Neuronal stem cell (in vitro differentiated cells): ENCODE measurements at regions not wholly inside any gene's neighbourhood (a gene's known extent, or its start where the extent isn't known, plus 50 kb on each side); places are given as distances from the start of the nearest gene placed in this dataset.

Experiments used
- DNase-seq: peaks from one replicate; pipeline ENCODE4 v3.0.0-alpha.2; 2013; ENCODE audit warnings: low spot score
- H2AFZ ChIP-seq: one replicate; pipeline ENCODE4 v1.6.1; 2013; ENCODE audit warnings: mild to moderate bottlenecking, low read length, inconsistent platforms
- H2AK5ac ChIP-seq: 2 replicates; pipeline ENCODE4 v1.6.1; 2013; ENCODE audit warnings: low read depth, mild to moderate bottlenecking, inconsistent platforms, low read length, moderate library complexity, mixed read lengths
- H2BK120ac ChIP-seq: 2 replicates; pipeline ENCODE4 v1.6.1; 2013; ENCODE audit warnings: low read depth, mild to moderate bottlenecking, inconsistent platforms, low read length, moderate library complexity, mixed read lengths
- H2BK12ac ChIP-seq: one replicate; pipeline ENCODE4 v1.6.1; 2013; ENCODE audit warnings: low read length, inconsistent platforms
- H2BK15ac ChIP-seq: 2 replicates; pipeline ENCODE4 v1.6.1; 2013; ENCODE audit warnings: mild to moderate bottlenecking, low read length, inconsistent platforms, mixed read lengths
- H2BK5ac ChIP-seq: one replicate; pipeline ENCODE4 v1.6.1; 2013; ENCODE audit warnings: inconsistent platforms, mild to moderate bottlenecking, low read length, moderate library complexity
- H3K14ac ChIP-seq: one replicate; pipeline ENCODE4 v1.6.1; 2013; ENCODE audit warnings: low read length, inconsistent platforms
- H3K18ac ChIP-seq: 2 replicates; pipeline ENCODE4 v1.6.1; 2013; ENCODE audit warnings: low read length, inconsistent platforms
- H3K23ac ChIP-seq: 2 replicates; pipeline ENCODE4 v1.6.1; 2013; ENCODE audit warnings: low read depth, mild to moderate bottlenecking, mixed read lengths, low read length, inconsistent platforms; ENCODE audit not compliant: poor library complexity
- H3K27ac ChIP-seq: replicated peaks from 3 replicates; pipeline ENCODE4 v1.5.1; 2013; ENCODE audit warnings: low read length, inconsistent platforms
- H3K27me3 ChIP-seq, 3 experiments: 2 replicates each; pipeline ENCODE4 v1.6.1; 2013; ENCODE audit warnings: low read length in 3 of 3, mild to moderate bottlenecking in 2 of 3, inconsistent platforms in 1 of 3, low read depth in 1 of 3, mixed read lengths in 1 of 3, moderate library complexity in 1 of 3; ENCODE audit not compliant: control insufficient read depth in 3 of 3, insufficient read depth in 3 of 3
- H3K36me3 ChIP-seq, 2 donors: replicated peaks in 1 of 2; 2 replicates each; pipeline ENCODE4 v1.6.1; 2013; ENCODE audit warnings: low read length in 2 of 2; ENCODE audit not compliant: control insufficient read depth in 2 of 2, insufficient read depth in 2 of 2
- H3K4ac ChIP-seq: 2 replicates; pipeline ENCODE4 v1.6.1; 2013; ENCODE audit warnings: inconsistent platforms, mild to moderate bottlenecking, low read length, moderate library complexity
- H3K4me1 ChIP-seq, 2 donors: 1 replicate in 1 of 2; 2 replicates in 1 of 2; pipeline ENCODE4 v1.6.1; 2013; ENCODE audit warnings: low read length in 2 of 2, low read depth in 1 of 2; ENCODE audit not compliant: control insufficient read depth in 2 of 2, insufficient read depth in 1 of 2
- H3K4me2 ChIP-seq: one replicate; pipeline ENCODE4 v1.6.1; 2013; ENCODE audit warnings: mild to moderate bottlenecking, low read length, inconsistent platforms; ENCODE audit not compliant: insufficient read depth, poor library complexity, severe bottlenecking
- H3K4me3 ChIP-seq, 2 donors: 2 replicates each; pipeline ENCODE4 v1.5.1; 2013; ENCODE audit warnings: low read length in 2 of 2, mild to moderate bottlenecking in 2 of 2, inconsistent platforms in 1 of 2, moderate library complexity in 1 of 2
- H3K79me1 ChIP-seq: one replicate; pipeline ENCODE4 v1.6.1; 2013; ENCODE audit warnings: low read depth, mild to moderate bottlenecking, inconsistent platforms, low read length, moderate library complexity
- H3K9ac ChIP-seq: one replicate; pipeline ENCODE4 v1.6.1; 2013; ENCODE audit warnings: mild to moderate bottlenecking, low read depth, low read length, inconsistent platforms; ENCODE audit not compliant: poor library complexity
- H3K9me3 ChIP-seq, 2 donors: replicated peaks in 1 of 2; 2 replicates each; pipeline versions ENCODE3 to v1.6.1; 2013; ENCODE audit warnings: low read length in 2 of 2, mild to moderate bottlenecking in 2 of 2, inconsistent platforms in 1 of 2, low read depth in 1 of 2, mixed read lengths in 1 of 2, moderate library complexity in 1 of 2; ENCODE audit not compliant: control insufficient read depth in 2 of 2, insufficient read depth in 1 of 2
- H4K8ac ChIP-seq: one replicate; pipeline ENCODE4 v1.6.1; 2013; ENCODE audit warnings: low read depth, mild to moderate bottlenecking, inconsistent platforms, low read length, moderate library complexity
- H4K91ac ChIP-seq: one replicate; pipeline ENCODE4 v1.6.1; 2013; ENCODE audit warnings: low read length, low read depth, mild to moderate bottlenecking, inconsistent platforms; ENCODE audit not compliant: poor library complexity
- WGBS, 2 donors: extraction: QIAGEN DNeasy Blood & Tissue Kit; methylation state at CpG; one replicate each; pipeline ENCODE4 v1.1.7; 2013; ENCODE audit warnings: missing lambda C conversion rate in 2 of 2, mixed read lengths in 1 of 2; ENCODE audit not compliant: insufficient read length in 2 of 2, insufficient replicate concordance in 1 of 2; ENCODE audit errors: extremely low coverage in 2 of 2; 5-methylcytosine and 5-hydroxymethylcytosine counted together

- H3K9me3 ChIP-seq = no peaks in the 10 kb centered on the region
- H3K4ac ChIP-seq = no peak overlapping the region
- H3K4me3 ChIP-seq = no peak overlapping the region
- H2BK120ac ChIP-seq = peak overlapping the region; percentile 36
- H3K27me3 ChIP-seq = no peaks in the 10 kb centered on the region
- no peak overlapping the region for H3K18ac ChIP-seq
- H3K27ac ChIP-seq = peak overlapping the region; percentile 97
- no peak overlapping the region for H3K9ac ChIP-seq
- no peak overlapping the region for H3K4me2 ChIP-seq
- peaks cover 14 to 29% of the 10 kb centered on the region in 2 donors for H3K4me1 ChIP-seq
- H2BK12ac ChIP-seq = no peak overlapping the region
- H3K79me1 ChIP-seq = no peaks in the 10 kb centered on the region
- H3K36me3 ChIP-seq = no peaks in the 10 kb centered on the region
- H3K23ac ChIP-seq = no peak overlapping the region
- no peak for DNase-seq
- no peak overlapping the region for H4K91ac ChIP-seq
- H2BK5ac ChIP-seq = no peak overlapping the region
- H4K8ac ChIP-seq = no peak overlapping the region
- no CpG with 5 or more reads among the region's 5 CpGs for WGBS, 2 donors
- peak overlapping the region; percentile 40 for H2AFZ ChIP-seq
- H3K14ac ChIP-seq = no peak overlapping the region
- no peak overlapping the region for H2AK5ac ChIP-seq
- H2BK15ac ChIP-seq = no peak overlapping the region
Measured at GRCh38 chr15:92833493-92834271, 66.4 kb upstream of the CHD2 start.

- peak overlapping the region; percentile 79 for H2BK15ac ChIP-seq
- no peak overlapping the region for H3K4me3 ChIP-seq
- H2BK12ac ChIP-seq = peak overlapping the region; percentile 97
- H3K9me3 ChIP-seq = no peaks in the 10 kb centered on the region
- no peak overlapping the region for H2BK120ac ChIP-seq
- no peaks in the 10 kb centered on the region for H3K4me1 ChIP-seq
- H3K18ac ChIP-seq = peak overlapping the region; percentile 11
- H2AFZ ChIP-seq = peak overlapping the region; percentile 65
- H3K9ac ChIP-seq = no peak overlapping the region
- no peak overlapping the region for H2AK5ac ChIP-seq
- H3K36me3 ChIP-seq = no peaks in the 10 kb centered on the region
- no peaks in the 10 kb centered on the region for H3K27me3 ChIP-seq
- H4K91ac ChIP-seq = no peak overlapping the region
- peak overlapping the region; percentile 2 for H3K23ac ChIP-seq
- H2BK5ac ChIP-seq = no peak overlapping the region
- no peaks in the 10 kb centered on the region for H3K79me1 ChIP-seq
- no peak overlapping the region for H4K8ac ChIP-seq
- no CpG with 5 or more reads among the region's 5 CpGs for WGBS, 2 donors
- no peak overlapping the region for H3K4ac ChIP-seq
- DNase-seq = no peak
- H3K14ac ChIP-seq = no peak overlapping the region
- H3K4me2 ChIP-seq = no peak overlapping the region
- H3K27ac ChIP-seq = no peak overlapping the region
Measured at GRCh38 chr15:92839696-92840095, 60.4 kb upstream of the CHD2 start.

DNA sequence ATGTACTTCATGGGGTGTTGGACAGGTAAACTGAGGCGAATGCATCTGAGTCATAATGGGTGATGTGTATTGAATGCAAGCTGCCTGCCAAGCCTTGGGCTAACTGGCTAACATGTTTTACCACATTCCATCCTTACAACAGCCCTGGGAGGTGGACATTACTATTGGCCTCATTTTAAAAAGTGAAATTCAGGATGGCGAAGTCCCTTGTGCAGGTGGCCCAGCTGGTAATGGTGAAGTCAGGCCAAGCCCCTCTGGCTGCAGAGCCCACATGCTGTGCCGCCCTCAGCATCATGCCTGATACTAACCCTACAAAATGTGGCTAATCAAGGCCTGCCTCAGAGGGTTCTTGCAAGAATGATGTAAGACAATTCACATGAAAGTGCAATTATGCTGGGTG, 60.0 kb upstream of the CHD2 start:
- Histone ChIP-seq H3K23ac (no peak overlapping the region), H3K9me3 (no peaks in the 10 kb centered on the region), H4K8ac (peak overlapping the region; percentile 92), H3K79me1 (no peaks in the 10 kb centered on the region), H2BK12ac (no peak overlapping the region), H2AFZ (no peak overlapping the region), H3K4ac (peak overlapping the region; percentile 58), H3K27me3 (no peaks in the 10 kb centered on the region), H3K18ac (peak overlapping the region; percentile 60), H2BK15ac (peak overlapping the region; percentile 79), H3K14ac (peak overlapping the region; percentile 72), H3K4me1 (no peaks in the 10 kb centered on the region), H4K91ac (peak overlapping the region; percentile 46), H3K9ac (no peak overlapping the region), H2BK120ac (no peak overlapping the region), H3K4me3 (no peak overlapping the region), H2BK5ac (peak overlapping the region; percentile 29), H3K36me3 (no peaks in the 10 kb centered on the region), H2AK5ac (peak overlapping the region; percentile 68), H3K4me2 (no peak overlapping the region), H3K27ac (no peak overlapping the region)
- WGBS, 2 donors = no CpG with 5 or more reads among the region's 3 CpGs
- no peak for DNase-seq

DNA sequence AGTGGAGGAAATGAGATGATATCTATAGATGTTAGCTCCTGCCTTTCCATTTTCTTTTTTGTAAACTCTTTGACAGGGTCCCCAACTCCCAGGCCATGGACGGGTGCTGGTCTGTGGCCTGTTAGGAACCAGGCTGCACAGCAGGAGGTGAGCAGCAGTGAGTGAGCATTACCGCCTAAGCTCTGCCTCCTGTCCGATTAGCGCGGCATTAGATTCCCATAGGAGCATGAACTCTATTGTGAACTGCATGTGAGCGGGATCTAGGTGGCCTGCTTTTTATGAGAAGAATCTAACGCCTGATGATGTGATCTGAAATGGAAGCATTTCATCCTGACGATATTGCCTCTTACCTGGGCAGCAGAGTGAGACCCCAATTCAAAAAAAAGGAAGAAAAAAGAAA, 56.8 kb upstream of the CHD2 start:
- H2BK15ac ChIP-seq = no peak overlapping the region
- no CpG with 5 or more reads among the region's 8 CpGs for WGBS, 2 donors
- H3K27me3 ChIP-seq = no peaks in the 10 kb centered on the region
- H2BK12ac ChIP-seq = no peak overlapping the region
- H3K4me1 ChIP-seq = no peaks in the 10 kb centered on the region
- peak overlapping the region; percentile 86 for H3K18ac ChIP-seq
- H3K9me3 ChIP-seq = no peaks in the 10 kb centered on the region
- peak overlapping the region; percentile 40 for H2AK5ac ChIP-seq
- H3K9ac ChIP-seq = no peak overlapping the region
- H3K36me3 ChIP-seq = no peaks in the 10 kb centered on the region
- no peak overlapping the region for H3K23ac ChIP-seq
- H2BK5ac ChIP-seq = no peak overlapping the region
- no peak overlapping the region for H2AFZ ChIP-seq
- H4K8ac ChIP-seq = no peak overlapping the region
- DNase-seq = no peak
- no peak overlapping the region for H4K91ac ChIP-seq
- H2BK120ac ChIP-seq = no peak overlapping the region
- H3K14ac ChIP-seq = no peak overlapping the region
- no peaks in the 10 kb centered on the region for H3K79me1 ChIP-seq
- no peak overlapping the region for H3K4me3 ChIP-seq
- H3K4ac ChIP-seq = no peak overlapping the region
- no peak overlapping the region for H3K4me2 ChIP-seq
- no peak overlapping the region for H3K27ac ChIP-seq
